IMR-90 (cell line): ENCODE measurements at regions not wholly inside any gene's neighbourhood (a gene's known extent, or its start where the extent isn't known, plus 50 kb on each side); places are given as distances from the start of the nearest gene placed in this dataset.

Source experiments
- ATAC-seq: fragments of 200-7000 bp; cut with Tn5 transposase; 2 replicates; pipeline ENCODE4 v1.9.1; 2020; ENCODE audit warnings: low read depth, mild to moderate bottlenecking, moderate library complexity
- BruUV-seq: library from RNA; stranded (reverse); fragments of 400-500 nt; replicated peaks from 2 replicates; lab custom pipeline; 2021; lab: Mats Ljungman, UMichigan
- CTCF ChIA-PET: fragments of 300-600 bp; formaldehyde crosslinking; extraction: SDS; loops from one replicate; lab custom pipeline; 2021; ENCODE audit warnings: antibody characterized with exemption; lab: Yijun Ruan, JAX
- POLR2A ChIA-PET: fragments of 300-600 bp; sonication (Branson Sonifier 250); formaldehyde crosslinking; loops from one replicate; lab custom pipeline; 2022; ENCODE audit warnings: antibody characterized with exemption; ENCODE audit not compliant: unreplicated experiment; lab: Charles Lee
- DNase-seq: peaks from one replicate; pipeline ENCODE4 v3.0.0; 2013
- H2AFZ ChIP-seq: replicated peaks from 2 replicates; pipeline ENCODE3; 2013; ENCODE audit warnings: low read length, mild to moderate bottlenecking; ENCODE audit not compliant: poor library complexity
- H2AK5ac ChIP-seq: 2 replicates; pipeline ENCODE4 v1.6.1; 2013; ENCODE audit warnings: low read depth, low read length, inconsistent platforms
- H2AK9ac ChIP-seq: replicated peaks from 2 replicates; pipeline ENCODE3; 2013; ENCODE audit warnings: mild to moderate bottlenecking, low read depth, low read length, moderate library complexity; ENCODE audit not compliant: poor library complexity
- H2BK120ac ChIP-seq: 2 replicates; pipeline ENCODE4 v1.6.1; 2013; ENCODE audit warnings: low read depth, low read length, inconsistent platforms
- H2BK15ac ChIP-seq: 3 replicates; pipeline ENCODE4 v1.6.1; 2013; ENCODE audit warnings: low read depth, low read length, inconsistent platforms
- H2BK20ac ChIP-seq: 2 replicates; pipeline ENCODE4 v1.6.1; 2013; ENCODE audit warnings: low read depth, mild to moderate bottlenecking, inconsistent platforms, low read length, moderate library complexity
- H2BK5ac ChIP-seq: 2 replicates; pipeline ENCODE4 v1.6.1; 2013; ENCODE audit warnings: mild to moderate bottlenecking, low read depth, low read length, inconsistent platforms; ENCODE audit not compliant: poor library complexity, severe bottlenecking
- H3K14ac ChIP-seq: replicated peaks from 2 replicates; pipeline ENCODE4 v1.6.1; 2013; ENCODE audit warnings: low read depth, low read length, inconsistent platforms
- H3K18ac ChIP-seq: 2 replicates; pipeline ENCODE4 v1.6.1; 2013; ENCODE audit warnings: low read depth, low read length, control low read depth
- H3K23ac ChIP-seq: 2 replicates; pipeline ENCODE4 v1.6.1; 2013; ENCODE audit warnings: low read depth, low read length, inconsistent platforms
- H3K27ac ChIP-seq: 2 replicates; pipeline ENCODE4 v1.5.1; 2013; ENCODE audit warnings: mild to moderate bottlenecking, control low read depth, low read length; ENCODE audit not compliant: insufficient read depth
- H3K27me3 ChIP-seq: 2 replicates; pipeline ENCODE4 v1.6.1; 2013; ENCODE audit warnings: low read length; ENCODE audit not compliant: control insufficient read depth, insufficient read depth
- H3K36me3 ChIP-seq: 2 replicates; pipeline ENCODE4 v1.6.1; 2013; ENCODE audit warnings: low read length, mixed read lengths; ENCODE audit not compliant: control insufficient read depth, insufficient read depth
- H3K4ac ChIP-seq: 2 replicates; pipeline ENCODE4 v1.6.1; 2013; ENCODE audit warnings: low read depth, low read length, inconsistent platforms
- H3K4me1 ChIP-seq: 2 replicates; pipeline ENCODE4 v1.6.1; 2013; ENCODE audit warnings: low read length, mixed read lengths; ENCODE audit not compliant: control insufficient read depth, insufficient read depth
- H3K4me2 ChIP-seq: 2 replicates; pipeline ENCODE4 v1.6.1; 2013; ENCODE audit warnings: low read depth, mild to moderate bottlenecking, control low read depth, low read length, moderate library complexity
- H3K4me3 ChIP-seq: 2 replicates; pipeline ENCODE4 v1.5.1; 2013; ENCODE audit warnings: low read depth, mild to moderate bottlenecking, control low read depth, low read length, moderate library complexity; ENCODE audit not compliant: insufficient read depth
- H3K56ac ChIP-seq: 2 replicates; pipeline ENCODE4 v1.6.1; 2013; ENCODE audit warnings: low read length, inconsistent platforms; ENCODE audit not compliant: insufficient read depth; ENCODE audit errors: extremely low read depth
- H3K79me1 ChIP-seq, 2 experiments: 2 replicates each; pipeline ENCODE4 v1.6.1; 2013; ENCODE audit warnings: low read length in 2 of 2, inconsistent platforms in 1 of 2, low read depth in 1 of 2
- H3K9ac ChIP-seq: 2 replicates; pipeline ENCODE4 v1.6.1; 2013; ENCODE audit warnings: low read depth, low read length, control low read depth
- H3K9me1 ChIP-seq: 2 replicates; pipeline ENCODE4 v1.6.1; 2013; ENCODE audit warnings: low read length, inconsistent platforms; ENCODE audit not compliant: insufficient read depth
- H3K9me3 ChIP-seq: 2 replicates; pipeline ENCODE4 v1.6.1; 2013; ENCODE audit warnings: low read length; ENCODE audit not compliant: control insufficient read depth, insufficient read depth
- H4K20me1 ChIP-seq: 2 replicates; pipeline ENCODE4 v1.6.1; 2013; ENCODE audit warnings: low read length, inconsistent platforms; ENCODE audit not compliant: insufficient read depth
- H4K5ac ChIP-seq: 2 replicates; pipeline ENCODE4 v1.6.1; 2013; ENCODE audit warnings: mild to moderate bottlenecking, low read depth, low read length, control low read depth
- H4K8ac ChIP-seq, 2 experiments: 2 replicates each; pipeline ENCODE4 v1.6.1; 2013; ENCODE audit warnings: low read depth in 2 of 2, low read length in 2 of 2, control low read depth in 1 of 2, inconsistent platforms in 1 of 2
- H4K91ac ChIP-seq: 2 replicates; pipeline ENCODE4 v1.6.1; 2013; ENCODE audit warnings: low read depth, low read length, inconsistent platforms; ENCODE audit not compliant: insufficient read depth
- BHLHE40 ChIP-seq: fragments of 150-350 bp; IDR thresholded peaks from 2 replicates; pipeline ENCODE4 v1.6.1; 2016; ENCODE audit warnings: mild to moderate bottlenecking, low read depth, low read length
- CHD1 ChIP-seq: IDR thresholded peaks from 2 replicates; pipeline ENCODE4 v1.6.1; 2012; ENCODE audit warnings: low read depth, low read length, improper control_type of control experiment
- CTCF ChIP-seq: conservative IDR thresholded peaks from 2 replicates; pipeline ENCODE4 v1.5.1; 2012; ENCODE audit warnings: mild to moderate bottlenecking, low read depth, low read length, improper control_type of control experiment
- MAFK ChIP-seq: IDR thresholded peaks from 2 replicates; pipeline ENCODE4 v1.6.1; 2012; ENCODE audit warnings: low read depth, low read length, improper control_type of control experiment
- MXI1 ChIP-seq: IDR thresholded peaks from 2 replicates; pipeline ENCODE4 v1.6.1; 2012; ENCODE audit warnings: low read depth, mild to moderate bottlenecking, low read length, moderate library complexity, borderline replicate concordance
- NFE2L2 ChIP-seq: fragments of 150-350 bp; IDR thresholded peaks from 2 replicates; pipeline ENCODE4 v1.6.1; 2016; ENCODE audit warnings: low read depth, mild to moderate bottlenecking, low read length
- POLR2A ChIP-seq: IDR thresholded peaks from 2 replicates; pipeline ENCODE4 v1.6.1; 2012; ENCODE audit warnings: mild to moderate bottlenecking, low read depth, low read length
- RCOR1 ChIP-seq: IDR thresholded peaks from 2 replicates; pipeline ENCODE4 v1.6.1; 2012; ENCODE audit warnings: mild to moderate bottlenecking, low read length, improper control_type of control experiment; ENCODE audit not compliant: insufficient replicate concordance
- SMC3 ChIP-seq: fragments of 150-350 bp; IDR thresholded peaks from 2 replicates; pipeline ENCODE4 v1.6.1; 2016; ENCODE audit warnings: low read depth, mild to moderate bottlenecking, antibody characterized with exemption, low read length, moderate library complexity
- USF2 ChIP-seq: fragments of 150-350 bp; IDR thresholded peaks from 2 replicates; pipeline ENCODE4 v1.6.1; 2017; ENCODE audit warnings: mild to moderate bottlenecking, antibody characterized with exemption, low read length, low read depth
- WGBS, 2 experiments: methylation state at CpG; one replicate each; pipeline versions ENCODE4 v1.1.5 to v1.1.7; 2013; ENCODE audit warnings: missing lambda C conversion rate in 2 of 2; ENCODE audit not compliant: insufficient read length in 1 of 2; ENCODE audit errors: extremely low coverage in 2 of 2; 5-methylcytosine and 5-hydroxymethylcytosine counted together
- dilution Hi-C: fragments of 300-500 bp; cut with HindIII; formaldehyde crosslinking; loops from one replicate; pipeline ENCODE4 v1.14.3; 2018; ENCODE audit warnings: low sequenced_read_pairs; ENCODE audit not compliant: unreplicated experiment
- in situ Hi-C: fragments of 300-500 bp; cut with MboI; formaldehyde crosslinking; loops from 3 replicates; pipeline ENCODE4 v1.14.3; 2019; ENCODE audit warnings: low sequenced_read_pairs, inconsistent platforms, mixed read lengths
- intact Hi-C: fragments of 100-400 bp; cut with micrococcal nuclease; formaldehyde crosslinking; loops from 2 replicates; pipeline ENCODE4 v1.10.0; 2022

- Histone ChIP-seq H2AFZ (no peak overlapping the region), H3K36me3 (no peaks in the 10 kb centered on the region), H3K9me1 (no peaks in the 10 kb centered on the region), H4K20me1 (no peaks in the 10 kb centered on the region), H3K27me3 (no peaks in the 10 kb centered on the region; the same call in 1 of the 2 replicates), H3K23ac (no peak overlapping the region), H2BK20ac (no peak overlapping the region), H3K9me3 (no peaks in the 10 kb centered on the region), H4K91ac (no peak overlapping the region), H4K8ac (no peak overlapping the region), H2AK9ac (no peak overlapping the region), H3K4ac (no peak overlapping the region), H2BK120ac (no peak overlapping the region), H3K9ac (no peak overlapping the region), H2BK15ac (no peak overlapping the region), H3K14ac (no peak overlapping the region), H2BK5ac (no peak overlapping the region), H3K4me2 (no peak overlapping the region), H2AK5ac (no peak overlapping the region), H3K56ac (no peak overlapping the region), H3K79me1 (no peaks in the 10 kb centered on the region), H3K4me3 (no peak overlapping the region), H4K5ac (no peak overlapping the region), H3K27ac (no peak overlapping the region), H3K18ac (no peak overlapping the region), H3K4me1 (no peaks in the 10 kb centered on the region)
- DNase-seq (no peak), ATAC-seq (no peak)
- dilution Hi-C loops, result no loop called here
- POLR2A ChIA-PET, result no interaction called here
- 100% methylated on average over 2 of the region's 7 CpGs; no CpG with 5 or more reads in 1 of the 2 experiments for WGBS, 2 experiments
- CTCF ChIA-PET, result no interaction called here
- in situ Hi-C loops, result no loop called here
- intact Hi-C loops, result no loop called here
- TF ChIP-seq POLR2A (no peak), USF2 (no peak), MAFK (no peak), BHLHE40 (no peak), SMC3 (no peak), NFE2L2 (no peak), CHD1 (no peak), CTCF (no peak), RCOR1 (no peak), MXI1 (no peak)
- no TSS peak for BruUV-seq
These were observed 188.7 kb downstream of the GADD45G start for GRCh38 chr9:89793551-89793950.
